ENCODE measurements at regions not wholly inside any gene's neighbourhood (a gene's known extent, or its start where the extent isn't known, plus 50 kb on each side); places are given as distances from the start of the nearest gene placed in this dataset.

DNA sequence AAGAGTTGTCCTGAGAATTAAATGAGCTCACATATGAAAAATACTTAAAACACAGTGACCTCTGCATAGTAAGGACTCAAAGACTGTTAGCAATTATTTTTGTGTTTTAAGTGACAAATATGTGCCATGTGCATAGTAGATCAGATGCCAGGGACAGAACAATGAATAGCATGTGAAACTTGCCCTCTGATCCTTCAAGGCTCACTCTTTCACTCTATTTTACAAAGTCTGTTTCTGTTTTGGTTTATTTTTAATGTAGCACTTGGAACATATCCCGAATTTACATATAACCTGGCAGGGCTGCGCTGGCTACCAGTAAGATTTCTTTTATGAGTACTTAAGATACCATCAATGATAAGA is 135.5 kb upstream of the TNFAIP3 start:
- CTCF ChIA-PET: no interaction called here
- peak overlapping the region; percentile 1 for H3K27ac Mint-ChIP-seq (ENCODE audit: low read depth, unreplicated experiment)

DNA sequence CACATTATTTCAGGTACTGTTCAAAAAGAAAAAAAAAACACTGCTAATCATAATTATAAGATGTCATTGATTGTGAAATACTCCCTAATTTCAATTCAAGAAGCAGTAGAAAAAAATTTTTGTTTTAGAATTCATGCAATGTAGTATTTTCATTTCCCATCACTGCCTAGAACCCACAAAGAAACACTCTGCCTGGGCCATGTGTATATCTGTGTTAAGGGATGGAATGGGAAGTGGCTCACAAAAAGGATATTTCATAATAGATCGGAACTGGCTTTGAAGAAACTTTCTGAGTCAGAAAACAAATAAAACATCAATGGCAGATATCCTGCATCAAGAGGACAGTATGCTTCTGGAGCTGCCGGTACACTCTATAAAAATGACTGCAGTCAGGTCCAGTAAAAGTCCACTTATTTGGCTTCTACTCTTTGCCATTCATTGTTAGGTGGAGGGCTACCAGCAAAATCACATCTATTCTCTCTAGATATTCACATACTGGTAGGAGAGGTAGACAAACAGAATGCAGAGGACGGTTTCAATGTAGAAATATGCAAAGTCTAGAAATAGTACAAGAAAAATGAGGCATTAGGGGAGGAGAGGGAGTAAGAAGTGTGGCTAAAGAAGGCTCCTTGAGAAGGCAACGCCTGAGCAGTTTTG is 135.0 kb upstream of the TNFAIP3 start:
- BruUV-seq (replicated peaks): no TSS peak
- CTCF ChIA-PET: interaction anchor here (0.9 to 1.3 kb wide), 3 partner anchors 24 to 68 kb away, joined by 3 to 4 read pairs (median 4); no protein-coding TSS in a partner anchor

More for the DNA sequence above, 135.5 kb upstream of the TNFAIP3 start:
- no peak for DNase-seq (ENCODE audit: unreplicated experiment)
- no peaks in the 10 kb centered on the region for H3K27me3 Mint-ChIP-seq (ENCODE audit: insufficient read depth, unreplicated experiment)
- H3K36me3 Mint-ChIP-seq (ENCODE audit: insufficient read depth, unreplicated experiment): peaks cover 6% of the 10 kb centered on the region
- TF ChIP-seq CTCF (IDR thresholded peaks at IDR 0.05; ENCODE audit: unreplicated experiment): no peak
- H3K4me3 Mint-ChIP-seq (ENCODE audit: unreplicated experiment): no peak overlapping the region
- intact Hi-C loops (cut with micrococcal nuclease): no loop called here
- peaks cover 37% of the 10 kb centered on the region for H3K4me1 Mint-ChIP-seq (ENCODE audit: insufficient read depth, unreplicated experiment)
- POLR2A ChIA-PET: interaction anchor here (1.0 to 1.1 kb wide), 2 partner anchors 138 to 140 kb away, joined by 3 to 4 read pairs; no protein-coding TSS in a partner anchor
- BruUV-seq (replicated peaks): no TSS peak
- no peaks in the 10 kb centered on the region for H3K9me3 Mint-ChIP-seq (ENCODE audit: unreplicated experiment)

DNA sequence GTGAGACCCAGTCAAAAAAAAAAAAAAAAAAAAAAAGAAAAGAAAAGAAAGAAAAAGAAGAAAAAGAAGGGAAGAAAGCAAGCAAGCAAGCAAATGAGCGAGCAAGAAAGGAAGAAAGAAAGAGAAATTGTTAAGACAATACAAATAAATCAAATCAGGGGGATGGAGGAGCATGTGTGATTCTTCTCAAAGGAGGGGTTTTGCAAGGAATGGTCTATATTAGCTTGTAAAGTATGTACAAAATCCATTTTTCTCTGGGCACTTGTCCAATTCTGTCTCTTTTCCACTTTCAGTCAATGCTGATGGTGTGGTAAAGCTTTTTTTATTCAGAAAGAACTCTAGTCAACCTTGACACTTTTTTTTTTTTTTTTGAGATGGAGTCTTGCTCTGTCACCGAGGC is 133.7 kb upstream of the TNFAIP3 start:
- intact Hi-C loops (cut with micrococcal nuclease): no loop called here
- POLR2A ChIA-PET: interaction anchor here (0.6 to 1.2 kb wide), 3 partner anchors 56 to 134 kb away, joined by 3 to 5 read pairs (median 3); partner anchors contain the start of gene TNFAIP3
- no peak for TF ChIP-seq CTCF (IDR thresholded peaks at IDR 0.05; ENCODE audit: unreplicated experiment)
- H3K4me3 Mint-ChIP-seq (ENCODE audit: unreplicated experiment): no peak overlapping the region
- no TSS peak for BruUV-seq (replicated peaks)
- H3K27ac Mint-ChIP-seq (ENCODE audit: low read depth, unreplicated experiment): no peak overlapping the region
- H3K4me1 Mint-ChIP-seq (ENCODE audit: insufficient read depth, unreplicated experiment): peaks cover 36% of the 10 kb centered on the region
- CTCF ChIA-PET: interaction anchor here (0.6 to 1.3 kb wide), 5 partner anchors 25 to 79 kb away, joined by 3 to 4 read pairs (median 3); no protein-coding TSS in a partner anchor
- no peaks in the 10 kb centered on the region for H3K36me3 Mint-ChIP-seq (ENCODE audit: insufficient read depth, unreplicated experiment)
- H3K9me3 Mint-ChIP-seq (ENCODE audit: unreplicated experiment): no peaks in the 10 kb centered on the region
- DNase-seq (ENCODE audit: unreplicated experiment): no peak
- no peaks in the 10 kb centered on the region for H3K27me3 Mint-ChIP-seq (ENCODE audit: insufficient read depth, unreplicated experiment)

More for the DNA sequence above, 135.0 kb upstream of the TNFAIP3 start:
- peaks cover 37% of the 10 kb centered on the region for H3K4me1 Mint-ChIP-seq (ENCODE audit: insufficient read depth, unreplicated experiment)
- POLR2A ChIA-PET: interaction anchor here (0.7 to 1.2 kb wide), 6 partner anchors 11 to 243 kb away, joined by 3 to 5 read pairs (median 4); partner anchors contain the start of gene TNFAIP3
- peak overlapping the region; percentile 1 for H3K27ac Mint-ChIP-seq (ENCODE audit: low read depth, unreplicated experiment)
- no peak for TF ChIP-seq CTCF (IDR thresholded peaks at IDR 0.05; ENCODE audit: unreplicated experiment)
- H3K27me3 Mint-ChIP-seq (ENCODE audit: insufficient read depth, unreplicated experiment): no peaks in the 10 kb centered on the region
- peak; percentile 83 for DNase-seq (ENCODE audit: unreplicated experiment)
- no peaks in the 10 kb centered on the region for H3K9me3 Mint-ChIP-seq (ENCODE audit: unreplicated experiment)
- H3K4me3 Mint-ChIP-seq (ENCODE audit: unreplicated experiment): no peak overlapping the region
- H3K36me3 Mint-ChIP-seq (ENCODE audit: insufficient read depth, unreplicated experiment): peaks cover 6% of the 10 kb centered on the region
- intact Hi-C loops (cut with micrococcal nuclease): loop anchor here (1.0 kb wide), 1 partner anchor 32 kb away; no protein-coding TSS in a partner anchor

DNA sequence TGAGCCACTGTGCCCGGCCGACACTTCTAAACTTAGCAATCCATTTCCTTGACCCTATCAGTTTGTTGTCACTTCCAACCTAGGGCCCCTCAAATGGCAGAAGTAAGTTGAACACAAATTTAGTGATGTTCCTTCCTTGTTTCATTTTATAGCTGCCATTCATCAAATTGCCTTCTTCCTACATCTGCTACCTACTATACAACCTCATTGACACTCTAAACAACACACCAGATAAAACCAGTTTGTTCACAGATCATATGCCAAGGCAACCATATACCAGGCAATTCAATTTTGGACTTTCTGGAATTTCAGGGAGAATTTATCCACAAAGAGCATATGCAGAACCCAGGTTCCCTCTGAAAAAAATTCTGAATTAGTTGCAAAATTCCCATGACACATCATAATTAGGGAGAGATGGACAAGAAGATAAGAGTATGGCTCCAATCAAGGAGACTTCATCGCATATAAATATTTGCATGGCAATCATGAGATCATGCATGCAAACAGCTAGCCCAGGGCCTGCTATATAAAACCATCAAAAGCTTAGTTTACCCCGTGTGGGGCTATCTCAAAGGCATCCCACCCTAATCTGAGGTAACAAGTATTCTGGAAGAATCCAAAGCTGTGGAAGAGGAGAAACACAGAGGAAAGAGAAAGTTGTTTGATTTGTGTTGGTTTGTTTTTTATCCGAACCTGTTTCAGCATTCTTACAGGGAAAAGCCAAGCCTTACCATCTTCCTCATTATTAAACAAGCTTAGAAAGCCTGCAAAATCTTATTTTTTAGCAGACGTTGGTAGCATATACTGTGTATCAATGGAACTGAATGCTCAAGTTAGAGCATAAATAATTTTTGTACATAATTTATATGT is 132.8 kb upstream of the TNFAIP3 start:
- intact Hi-C loops (cut with micrococcal nuclease): no loop called here
- no peaks in the 10 kb centered on the region for H3K36me3 Mint-ChIP-seq (ENCODE audit: insufficient read depth, unreplicated experiment)
- no peak overlapping the region for H3K27ac Mint-ChIP-seq (ENCODE audit: low read depth, unreplicated experiment)
- TF ChIP-seq CTCF (IDR thresholded peaks at IDR 0.05; ENCODE audit: unreplicated experiment): no peak
- no peaks in the 10 kb centered on the region for H3K9me3 Mint-ChIP-seq (ENCODE audit: unreplicated experiment)
- DNase-seq (ENCODE audit: unreplicated experiment): no peak
- H3K4me1 Mint-ChIP-seq (ENCODE audit: insufficient read depth, unreplicated experiment): peaks cover 27% of the 10 kb centered on the region
- ChIA-PET CTCF (interaction anchor here (0.7 to 1.1 kb wide), 2 partner anchors 8 to 66 kb away, joined by 3 to 4 read pairs; no protein-coding TSS in a partner anchor), POLR2A (interaction anchor here (0.6 to 1.3 kb wide), 5 partner anchors 10 to 79 kb away, joined by 3 to 8 read pairs (median 3); no protein-coding TSS in a partner anchor)
- no peaks in the 10 kb centered on the region for H3K27me3 Mint-ChIP-seq (ENCODE audit: insufficient read depth, unreplicated experiment)
- no peak overlapping the region for H3K4me3 Mint-ChIP-seq (ENCODE audit: unreplicated experiment)
- no TSS peak for BruUV-seq (replicated peaks)

All from MCF 10A (cell line).